Ishikawa (cell line): ENCODE measurements at regions not wholly inside any gene's neighbourhood (a gene's known extent, or its start where the extent isn't known, plus 50 kb on each side); places are given as distances from the start of the nearest gene placed in this dataset.
A peak's percentile ranks its signal among the peaks of the same experiment; 100 is the strongest.

Experiments used
- CEBPB ChIP-seq: IDR thresholded peaks from 2 replicates; pipeline ENCODE4 v1.6.1; 2012
- CREB1 ChIP-seq: IDR thresholded peaks from 2 replicates; pipeline ENCODE4 v1.6.1; 2012; ENCODE audit warnings: low read depth
- EGR1 ChIP-seq: IDR thresholded peaks from 2 replicates; pipeline ENCODE4 v1.6.1; 2012
- EP300 ChIP-seq: IDR thresholded peaks from 2 replicates; pipeline ENCODE4 v1.6.1; 2012; ENCODE audit warnings: borderline replicate concordance
- FOXM1 ChIP-seq: IDR thresholded peaks from 2 replicates; pipeline ENCODE4 v1.6.1; 2012; ENCODE audit warnings: low read depth, borderline replicate concordance
- MAX ChIP-seq: IDR thresholded peaks from 2 replicates; pipeline ENCODE4 v1.6.1; 2012
- NFIC ChIP-seq: IDR thresholded peaks from 2 replicates; pipeline ENCODE4 v1.6.1; 2012
- RAD21 ChIP-seq: IDR thresholded peaks from 2 replicates; pipeline ENCODE4 v1.6.1; 2012; ENCODE audit warnings: low read depth
- REST ChIP-seq: IDR thresholded peaks from 2 replicates; pipeline ENCODE4 v1.6.1; 2012; ENCODE audit warnings: low read depth, mild to moderate bottlenecking
- TAF1 ChIP-seq: IDR thresholded peaks from 2 replicates; pipeline ENCODE4 v1.6.1; 2012; ENCODE audit warnings: low read depth, mild to moderate bottlenecking
- TCF12 ChIP-seq: IDR thresholded peaks from 2 replicates; pipeline ENCODE4 v1.6.1; 2012; ENCODE audit warnings: low read depth
- TEAD4 ChIP-seq: IDR thresholded peaks from 2 replicates; pipeline ENCODE4 v1.6.1; 2012
- YY1 ChIP-seq: IDR thresholded peaks from 2 replicates; pipeline ENCODE4 v1.6.1; 2012; ENCODE audit warnings: low read depth
- ZBTB7A ChIP-seq: IDR thresholded peaks from 2 replicates; pipeline ENCODE4 v1.6.1; 2012; ENCODE audit warnings: low read depth
- TF ChIP-seq, protein P1 (sequence below): IDR thresholded peaks from 2 replicates; pipeline ENCODE4 v1.6.1; 2012

DNA sequence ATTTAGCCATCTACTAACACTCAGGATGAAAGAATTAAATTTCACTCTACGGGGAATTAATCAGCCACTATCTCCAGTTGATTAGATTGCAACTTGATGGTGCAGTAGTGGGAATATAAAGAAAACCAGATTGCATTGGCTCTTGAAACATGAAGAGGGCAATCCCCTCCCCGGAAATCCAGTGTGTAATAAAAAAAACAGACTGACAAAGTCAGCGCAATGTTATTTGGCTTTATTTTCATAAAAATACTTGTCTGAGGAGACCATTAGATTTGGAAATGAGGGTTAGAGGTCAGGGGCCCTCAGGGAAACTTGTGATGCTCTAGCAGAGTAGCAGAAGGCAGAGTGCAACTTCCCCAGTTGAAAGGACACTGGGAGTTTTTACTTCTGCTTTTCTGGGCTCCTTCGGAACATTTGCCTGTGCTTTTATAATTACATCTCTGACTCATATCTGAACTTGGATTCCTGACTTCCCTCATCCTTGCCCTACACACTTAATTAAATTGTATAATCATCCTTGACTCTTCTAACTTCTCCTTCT is 326.8 kb downstream of the TUSC7 start:
- no peak for TF ChIP-seq TAF1

GRCh38 chr3:117045143-117045542 is 335.6 kb downstream of the TUSC7 start:
- TF ChIP-seq ZBTB7A (no peak), CEBPB (no peak), FOXM1 (no peak), YY1 (no peak), TAF1 (no peak), CREB1 (no peak)

DNA sequence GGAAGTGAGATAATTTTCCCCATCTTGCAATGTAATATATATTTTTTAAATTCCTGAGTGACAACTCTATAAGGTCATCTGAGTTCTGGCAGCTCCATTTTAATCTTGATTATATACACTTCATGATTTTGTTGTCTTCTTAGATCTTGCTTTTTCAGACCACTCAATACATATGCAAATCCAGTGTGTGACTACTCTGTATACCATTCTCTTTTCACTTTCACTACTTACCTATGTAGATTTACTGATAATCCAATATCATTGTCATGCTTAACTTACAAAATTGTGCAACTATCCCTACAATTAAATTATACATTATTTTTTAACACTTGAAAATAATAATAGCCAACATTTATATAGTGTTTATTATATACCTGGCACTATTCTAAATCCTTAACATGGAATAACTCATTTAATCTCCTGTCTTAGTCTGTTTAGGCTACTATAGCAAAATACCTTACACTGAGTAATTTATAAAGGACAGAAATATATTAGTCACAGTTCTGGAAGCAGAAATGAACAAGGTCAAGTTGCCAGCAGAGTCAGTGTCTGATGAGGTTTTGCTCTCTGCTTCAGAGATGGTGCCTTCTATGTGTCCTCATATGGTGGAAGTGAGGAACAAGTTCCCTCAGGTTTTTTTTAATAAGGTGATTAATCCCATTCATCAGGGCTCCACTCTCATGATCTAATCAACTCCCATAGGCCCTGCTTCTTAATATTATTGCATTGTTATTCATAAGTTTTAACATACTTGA is 338.5 kb downstream of the TUSC7 start:
- no peak for TF ChIP-seq CEBPB
- TF ChIP-seq, protein P1, sequence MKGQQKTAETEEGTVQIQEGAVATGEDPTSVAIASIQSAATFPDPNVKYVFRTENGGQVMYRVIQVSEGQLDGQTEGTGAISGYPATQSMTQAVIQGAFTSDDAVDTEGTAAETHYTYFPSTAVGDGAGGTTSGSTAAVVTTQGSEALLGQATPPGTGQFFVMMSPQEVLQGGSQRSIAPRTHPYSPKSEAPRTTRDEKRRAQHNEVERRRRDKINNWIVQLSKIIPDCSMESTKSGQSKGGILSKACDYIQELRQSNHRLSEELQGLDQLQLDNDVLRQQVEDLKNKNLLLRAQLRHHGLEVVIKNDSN, result no peak
- no peak for TF ChIP-seq FOXM1
- no peak for TF ChIP-seq NFIC
- TF ChIP-seq TAF1, result no peak
- no peak for TF ChIP-seq EP300
- TF ChIP-seq EGR1, result no peak
- TF ChIP-seq REST, result no peak
- TF ChIP-seq TEAD4, result no peak
- TF ChIP-seq YY1, result no peak
- no peak for TF ChIP-seq MAX

GRCh38 chr3:117052395-117052794 is 342.8 kb downstream of the TUSC7 start:
- TF ChIP-seq NFIC (no peak), CREB1 (no peak), FOXM1 (no peak), YY1 (no peak), ZBTB7A (no peak), TEAD4 (no peak)

GRCh38 chr3:117054556-117054955 is 345.0 kb downstream of the TUSC7 start:
- TF ChIP-seq FOXM1 (no peak), CREB1 (no peak), REST (no peak), EGR1 (no peak), TCF12 (no peak), NFIC (no peak), MAX (no peak), CEBPB (no peak), TAF1 (no peak), TEAD4 (no peak), YY1 (no peak)
- TF ChIP-seq, protein P1, result no peak

DNA sequence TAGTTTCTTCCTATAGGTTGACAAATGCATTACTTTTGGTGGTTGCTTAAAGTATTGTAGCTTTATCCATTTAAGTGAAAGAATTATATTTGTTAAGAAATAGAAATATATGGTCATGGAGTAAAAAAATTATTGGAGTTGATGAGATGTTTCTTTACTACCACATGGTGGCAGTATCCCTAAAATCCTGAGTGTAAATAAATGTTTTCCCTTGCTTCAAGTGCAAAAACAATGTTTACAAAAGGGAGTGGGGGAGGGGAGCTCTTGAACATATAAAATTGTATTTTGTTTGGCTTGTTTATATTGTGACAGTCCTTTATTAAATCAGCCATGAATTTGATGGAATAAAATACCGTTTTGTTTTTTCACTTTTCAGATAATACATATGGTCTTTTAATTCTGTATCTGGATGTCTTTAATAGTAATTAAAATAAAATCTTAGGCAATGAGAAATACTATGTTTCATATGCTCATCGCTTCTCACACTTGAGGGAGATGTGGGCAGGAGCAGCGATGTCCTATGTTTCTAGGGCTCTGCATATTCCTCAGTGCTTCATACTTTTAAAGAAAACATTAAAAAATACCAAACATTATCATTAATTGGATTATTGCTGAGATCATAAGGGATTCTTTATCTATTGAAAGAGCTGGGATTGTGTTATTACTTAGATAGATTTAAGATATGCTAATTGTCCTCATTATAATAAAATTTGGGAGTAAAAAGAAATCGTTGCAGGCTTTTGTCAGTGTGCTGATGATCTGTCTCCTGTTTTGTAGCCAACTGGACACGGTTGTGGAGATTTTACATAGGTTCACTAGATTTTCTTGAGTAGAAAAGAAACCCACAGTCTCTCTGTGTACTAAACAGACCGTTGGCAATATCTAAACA is 349.7 kb downstream of the TUSC7 start:
- TF ChIP-seq EGR1 (no peak), FOXM1 (no peak), TCF12 (no peak), RAD21 (peak; percentile 46; the same call in 1 of the 2 replicates), EP300 (no peak)
- TF ChIP-seq, protein P1, result no peak
